A673 (cell line): ENCODE measurements at regions not wholly inside any gene's neighbourhood (a gene's known extent, or its start where the extent isn't known, plus 50 kb on each side); places are given as distances from the start of the nearest gene placed in this dataset.

Source experiments
- CTCF ChIP-seq: fragments of 300-800, 200-600 bp; sonication (generic); conservative IDR thresholded peaks from 2 replicates; pipeline ENCODE4 v1.5.1; 2017; ENCODE audit warnings: low read depth, mild to moderate bottlenecking, antibody characterized with exemption, low read length, moderate library complexity, mixed read lengths
- EZH2 ChIP-seq: fragments of 200-600 bp; sonication (generic); IDR thresholded peaks from 2 replicates; pipeline ENCODE4 v1.6.1; 2017; ENCODE audit warnings: borderline replicate concordance, low read depth, mild to moderate bottlenecking, mixed read lengths, antibody characterized with exemption, low read length; ENCODE audit not compliant: poor library complexity, severe bottlenecking

DNA sequence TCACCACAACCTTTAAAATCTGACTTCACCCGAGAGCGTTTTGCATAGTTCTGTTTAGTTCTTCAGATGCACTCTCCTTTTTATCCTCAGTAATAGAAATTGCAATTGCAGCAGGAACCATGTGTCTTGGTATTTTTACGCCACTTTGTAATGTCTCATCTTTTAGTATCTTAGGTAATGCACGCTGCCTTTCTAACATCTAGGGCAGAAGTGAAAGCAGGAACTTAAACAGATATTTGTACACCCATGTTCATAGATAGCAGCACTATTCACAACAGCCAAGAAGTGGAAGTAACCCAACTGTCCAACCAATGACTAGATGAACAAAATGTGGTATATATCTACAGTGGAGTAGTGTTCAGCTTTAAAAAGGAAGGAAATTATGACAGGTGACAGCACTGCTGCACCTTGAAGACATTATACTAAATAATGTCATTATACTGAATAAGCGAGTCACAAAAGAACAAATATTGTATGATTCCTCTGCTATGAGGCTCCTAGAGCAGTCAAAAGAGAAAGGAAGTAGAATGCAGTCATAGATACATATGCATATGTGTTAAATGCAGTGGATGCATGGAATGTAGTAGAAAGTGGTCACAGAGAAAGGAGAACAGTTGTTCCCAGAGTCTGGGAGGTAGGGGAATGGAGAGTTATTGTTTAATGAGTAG is 105.9 kb upstream of the GJB6 start:
- TF ChIP-seq CTCF (no peak), EZH2 (no peak)
